H9 (cell line): ENCODE measurements at regions not wholly inside any gene's neighbourhood (a gene's known extent, or its start where the extent isn't known, plus 50 kb on each side); places are given as distances from the start of the nearest gene placed in this dataset.

Source experiments
- DNase-seq: peaks from one replicate; pipeline ENCODE4 v3.0.0-alpha.2; 2017
- H2AFZ ChIP-seq: one replicate; pipeline ENCODE4 v1.6.1; 2013; ENCODE audit warnings: mild to moderate bottlenecking, low read length, control low read depth, moderate library complexity
- H2AK5ac ChIP-seq: 2 replicates; pipeline ENCODE4 v1.6.1; 2013; ENCODE audit warnings: low read length, control low read depth, mixed read lengths; ENCODE audit not compliant: insufficient read length
- H2BK120ac ChIP-seq: one replicate; pipeline ENCODE4 v1.6.1; 2013; ENCODE audit warnings: low read depth, mild to moderate bottlenecking, low read length, control low read depth, inconsistent platforms; ENCODE audit not compliant: poor library complexity, severe bottlenecking
- H2BK12ac ChIP-seq: 2 replicates; pipeline ENCODE4 v1.6.1; 2013; ENCODE audit warnings: low read length, control low read depth, mixed read lengths, low read depth; ENCODE audit not compliant: insufficient read length
- H2BK15ac ChIP-seq: 2 replicates; pipeline ENCODE4 v1.6.1; 2013; ENCODE audit warnings: low read depth, low read length, control low read depth
- H2BK20ac ChIP-seq: one replicate; pipeline ENCODE4 v1.6.1; 2013; ENCODE audit warnings: low read depth, mild to moderate bottlenecking, low read length, control low read depth, inconsistent platforms; ENCODE audit not compliant: poor library complexity, severe bottlenecking
- H2BK5ac ChIP-seq: 2 replicates; pipeline ENCODE4 v1.6.1; 2013; ENCODE audit warnings: low read length, control low read depth, mixed read lengths; ENCODE audit not compliant: insufficient read length
- H3K14ac ChIP-seq: 2 replicates; pipeline ENCODE4 v1.6.1; 2013; ENCODE audit warnings: low read length, control low read depth; ENCODE audit not compliant: insufficient read depth
- H3K18ac ChIP-seq: 2 replicates; pipeline ENCODE4 v1.6.1; 2013; ENCODE audit warnings: low read depth, mild to moderate bottlenecking, mixed read lengths, low read length, control low read depth; ENCODE audit not compliant: insufficient read length
- H3K23ac ChIP-seq: 2 replicates; pipeline ENCODE4 v1.6.1; 2013; ENCODE audit warnings: low read length, control low read depth, mixed read lengths, low read depth; ENCODE audit not compliant: insufficient read length
- H3K23me2 ChIP-seq: 2 replicates; pipeline ENCODE4 v1.6.1; 2013; ENCODE audit warnings: low read depth, mild to moderate bottlenecking, mixed read lengths, low read length, control low read depth; ENCODE audit not compliant: insufficient read length, poor library complexity, severe bottlenecking
- H3K27ac ChIP-seq: 2 replicates; pipeline ENCODE4 v1.5.1; 2013; ENCODE audit warnings: low read length, control low read depth, mixed read lengths, low read depth; ENCODE audit not compliant: insufficient read length
- H3K27me3 ChIP-seq: 2 replicates; pipeline ENCODE4 v1.6.1; 2013; ENCODE audit warnings: low read length, control low read depth, inconsistent platforms; ENCODE audit not compliant: insufficient read depth
- H3K4ac ChIP-seq: 2 replicates; pipeline ENCODE4 v1.6.1; 2013; ENCODE audit warnings: low read depth, mild to moderate bottlenecking, control low read depth, inconsistent platforms, low read length, moderate library complexity
- H3K4me1 ChIP-seq: 2 replicates; pipeline ENCODE4 v1.6.1; 2013; ENCODE audit warnings: low read length, control low read depth, inconsistent platforms; ENCODE audit not compliant: insufficient read depth
- H3K4me2 ChIP-seq: 2 replicates; pipeline ENCODE4 v1.6.1; 2013; ENCODE audit warnings: low read length, control low read depth, mixed read lengths; ENCODE audit not compliant: insufficient read length, insufficient read depth
- H3K56ac ChIP-seq: 2 replicates; pipeline ENCODE4 v1.6.1; 2013; ENCODE audit warnings: low read depth, mild to moderate bottlenecking, mixed read lengths, low read length, control low read depth; ENCODE audit not compliant: insufficient read length
- H3K79me1 ChIP-seq: 2 replicates; pipeline ENCODE4 v1.6.1; 2013; ENCODE audit warnings: low read depth, mild to moderate bottlenecking, moderate library complexity, low read length, control low read depth, inconsistent platforms; ENCODE audit not compliant: insufficient read depth, poor library complexity, severe bottlenecking
- H3K79me2 ChIP-seq: 2 replicates; pipeline ENCODE4 v1.6.1; 2013; ENCODE audit warnings: low read length, control low read depth, inconsistent platforms; ENCODE audit not compliant: insufficient read depth
- H3K9ac ChIP-seq: 2 replicates; pipeline ENCODE4 v1.6.1; 2013; ENCODE audit warnings: low read length, control low read depth, mixed read lengths; ENCODE audit not compliant: insufficient read length; ENCODE audit errors: extremely low read depth
- H3K9me3 ChIP-seq: one replicate; pipeline ENCODE4 v1.6.1; 2013; ENCODE audit warnings: low read depth, low read length, inconsistent platforms; ENCODE audit not compliant: control insufficient read depth
- H3T11ph ChIP-seq: one replicate; pipeline ENCODE4 v1.6.1; 2013; ENCODE audit warnings: mild to moderate bottlenecking, low read length, control low read depth, inconsistent platforms
- H4K20me1 ChIP-seq: one replicate; pipeline ENCODE4 v1.6.1; 2013; ENCODE audit not compliant: control insufficient read depth, insufficient read length, insufficient read depth
- H4K5ac ChIP-seq: 2 replicates; pipeline ENCODE4 v1.6.1; 2013; ENCODE audit warnings: low read depth, mild to moderate bottlenecking, mixed read lengths, low read length, control low read depth; ENCODE audit not compliant: insufficient read length
- H4K8ac ChIP-seq: replicated peaks from 2 replicates; pipeline ENCODE4 v1.6.1; 2013; ENCODE audit warnings: low read length, control low read depth, mixed read lengths, low read depth; ENCODE audit not compliant: insufficient read length
- H4K91ac ChIP-seq: 2 replicates; pipeline ENCODE4 v1.6.1; 2013; ENCODE audit warnings: low read depth, mild to moderate bottlenecking, moderate library complexity, mixed read lengths, low read length, control low read depth; ENCODE audit not compliant: insufficient read length
- H3K27ac Mint-ChIP-seq, 3 experiments: 2 replicates in 2 of 3; 3 replicates in 1 of 3; pipeline ENCODE4 v1.8.0; 2020 to 2021; ENCODE audit warnings: mixed read lengths in 3 of 3, mild to moderate bottlenecking in 1 of 3, moderate library complexity in 1 of 3
- H3K27me3 Mint-ChIP-seq: 2 replicates; pipeline ENCODE4 v1.8.0; 2021; ENCODE audit warnings: low read depth, mild to moderate bottlenecking, moderate library complexity, mixed read lengths
- H3K36me3 Mint-ChIP-seq, 3 experiments: 2 replicates in 2 of 3; 3 replicates in 1 of 3; pipeline ENCODE4 v1.8.0; 2020 to 2021; ENCODE audit warnings: low read depth in 3 of 3, mixed read lengths in 3 of 3; ENCODE audit not compliant: insufficient read depth in 1 of 3
- H3K4me1 Mint-ChIP-seq, 2 experiments: 2 replicates each; pipeline ENCODE4 v1.8.0; 2020; ENCODE audit warnings: mixed read lengths in 2 of 2
- H3K4me3 Mint-ChIP-seq, 2 experiments: 2 replicates in 1 of 2; 3 replicates in 1 of 2; pipeline ENCODE4 v1.8.0; 2020 to 2021; ENCODE audit warnings: mild to moderate bottlenecking in 2 of 2, mixed read lengths in 2 of 2, moderate library complexity in 1 of 2
- H3K9me3 Mint-ChIP-seq, 2 experiments: 2 replicates in 1 of 2; 3 replicates in 1 of 2; pipeline ENCODE4 v1.8.0; 2020; ENCODE audit warnings: mild to moderate bottlenecking in 2 of 2, mixed read lengths in 2 of 2, moderate library complexity in 1 of 2
- WGBS: extraction: QIAGEN DNeasy Blood & Tissue Kit; methylation state at CpG from one replicate; pipeline ENCODE4 v1.1.7; 2013; ENCODE audit warnings: missing lambda C conversion rate, low lambda C conversion rate, mixed read lengths; ENCODE audit not compliant: insufficient read length; ENCODE audit errors: extremely low coverage; 5-methylcytosine and 5-hydroxymethylcytosine counted together
- TF ChIP-seq, protein P1 (sequence below): fragments of 200-600 bp; sonication (generic); conservative IDR thresholded peaks from 3 replicates; pipeline ENCODE4 v1.8.0; 2021; ENCODE audit warnings: antibody characterized with exemption, mild to moderate bottlenecking

DNA sequence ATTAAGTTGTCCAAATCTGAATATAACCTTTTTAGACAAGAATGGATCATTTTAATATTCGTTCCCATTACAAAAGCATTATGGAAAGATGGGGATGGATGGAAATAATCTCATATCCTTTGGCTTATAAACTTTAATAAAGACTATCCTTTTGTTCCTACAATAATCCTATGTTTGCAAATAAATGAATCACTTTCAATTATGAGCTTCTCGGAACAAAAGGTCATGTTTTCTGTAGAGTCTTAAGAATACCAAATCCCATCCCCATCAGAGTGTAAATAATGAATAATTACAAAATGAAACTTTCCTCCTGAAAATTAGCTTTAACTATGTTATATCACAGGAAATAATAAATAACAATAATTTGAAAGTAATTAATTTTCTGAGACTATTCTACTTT, 329.7 kb downstream of the NR2F1-AS1 start:
- no peaks in the 10 kb centered on the region for H3K9me3 ChIP-seq
- no peaks in the 10 kb centered on the region for H4K20me1 ChIP-seq
- H2BK120ac ChIP-seq, result no peak overlapping the region
- no peak overlapping the region for H3K27ac Mint-ChIP-seq
- peaks cover 35% of the 10 kb centered on the region for H3K27me3 Mint-ChIP-seq
- H3K18ac ChIP-seq, result no peak overlapping the region
- no peak overlapping the region for H3K23ac ChIP-seq
- H2AFZ ChIP-seq, result no peak overlapping the region
- no peak overlapping the region for H2BK12ac ChIP-seq
- no peak overlapping the region for H2BK5ac ChIP-seq
- no peak overlapping the region for H3K4me2 ChIP-seq
- TF ChIP-seq, protein P1, sequence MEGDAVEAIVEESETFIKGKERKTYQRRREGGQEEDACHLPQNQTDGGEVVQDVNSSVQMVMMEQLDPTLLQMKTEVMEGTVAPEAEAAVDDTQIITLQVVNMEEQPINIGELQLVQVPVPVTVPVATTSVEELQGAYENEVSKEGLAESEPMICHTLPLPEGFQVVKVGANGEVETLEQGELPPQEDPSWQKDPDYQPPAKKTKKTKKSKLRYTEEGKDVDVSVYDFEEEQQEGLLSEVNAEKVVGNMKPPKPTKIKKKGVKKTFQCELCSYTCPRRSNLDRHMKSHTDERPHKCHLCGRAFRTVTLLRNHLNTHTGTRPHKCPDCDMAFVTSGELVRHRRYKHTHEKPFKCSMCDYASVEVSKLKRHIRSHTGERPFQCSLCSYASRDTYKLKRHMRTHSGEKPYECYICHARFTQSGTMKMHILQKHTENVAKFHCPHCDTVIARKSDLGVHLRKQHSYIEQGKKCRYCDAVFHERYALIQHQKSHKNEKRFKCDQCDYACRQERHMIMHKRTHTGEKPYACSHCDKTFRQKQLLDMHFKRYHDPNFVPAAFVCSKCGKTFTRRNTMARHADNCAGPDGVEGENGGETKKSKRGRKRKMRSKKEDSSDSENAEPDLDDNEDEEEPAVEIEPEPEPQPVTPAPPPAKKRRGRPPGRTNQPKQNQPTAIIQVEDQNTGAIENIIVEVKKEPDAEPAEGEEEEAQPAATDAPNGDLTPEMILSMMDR, result no peak
- no peak overlapping the region for H3K4me3 Mint-ChIP-seq
- no peak overlapping the region for H4K5ac ChIP-seq
- no peak overlapping the region for H3K9ac ChIP-seq
- no peak overlapping the region for H4K91ac ChIP-seq
- H2BK15ac ChIP-seq, result no peak overlapping the region
- no peak for DNase-seq
- H3T11ph ChIP-seq, result no peak overlapping the region
- no peaks in the 10 kb centered on the region for H3K4me1 ChIP-seq
- no peak overlapping the region for H2AK5ac ChIP-seq
- no peaks in the 10 kb centered on the region for H3K79me1 ChIP-seq
- no peak overlapping the region for H3K27ac ChIP-seq
- H3K4me1 Mint-ChIP-seq, result peaks cover 9 to 10% of the 10 kb centered on the region in 2 experiments
- H3K56ac ChIP-seq, result no peak overlapping the region
- no peaks in the 10 kb centered on the region for H3K9me3 Mint-ChIP-seq
- no peak overlapping the region for H2BK20ac ChIP-seq
- no peaks in the 10 kb centered on the region for H3K27me3 ChIP-seq
- H3K23me2 ChIP-seq, result no peaks in the 10 kb centered on the region
- H3K14ac ChIP-seq, result no peak overlapping the region
- no CpG with 5 or more reads among the region's 2 CpGs for WGBS
- no peak overlapping the region for H3K4ac ChIP-seq
- no peaks in the 10 kb centered on the region for H3K79me2 ChIP-seq
- H4K8ac ChIP-seq, result no peak overlapping the region
- no peaks in the 10 kb centered on the region for H3K36me3 Mint-ChIP-seq
